WTC11 (cell line): ENCODE measurements at regions not wholly inside any gene's neighbourhood (a gene's known extent, or its start where the extent isn't known, plus 50 kb on each side); places are given as distances from the start of the nearest gene placed in this dataset.

ENCODE experiments used
- ATAC-seq: fragments of 200-7000 bp; cut with Tn5 transposase; 2 replicates; pipeline ENCODE4 v1.10.0; 2021; ENCODE audit warnings: mild to moderate bottlenecking, moderate library complexity
- CTCF ChIA-PET: fragments of 300-600 bp; sonication (Branson Sonifier 250); formaldehyde crosslinking; loops from one replicate; lab custom pipeline; 2021; ENCODE audit warnings: antibody characterized with exemption; lab: Charles Lee
- POLR2A ChIA-PET: fragments of 350-600 bp; sonication (Branson Sonifier 250); formaldehyde crosslinking; loops from one replicate; lab custom pipeline; 2021; ENCODE audit warnings: antibody characterized with exemption; lab: Charles Lee
- DNase-seq: peaks from one replicate; pipeline ENCODE4 v3.0.0; 2021; ENCODE audit warnings: low spot score
- H3K27ac Mint-ChIP-seq: 2 replicates; pipeline ENCODE4 v1.8.0; 2021; ENCODE audit warnings: mixed read lengths
- H3K27me3 Mint-ChIP-seq: 2 replicates; pipeline ENCODE4 v1.8.0; 2021; ENCODE audit warnings: low read depth, mild to moderate bottlenecking, moderate library complexity, mixed read lengths
- H3K36me3 Mint-ChIP-seq: 2 replicates; pipeline ENCODE4 v1.8.0; 2021; ENCODE audit warnings: mixed read lengths
- H3K4me1 Mint-ChIP-seq: 2 replicates; pipeline ENCODE4 v1.8.0; 2022; ENCODE audit warnings: mixed read lengths
- H3K4me3 Mint-ChIP-seq: 2 replicates; pipeline ENCODE4 v1.8.0; 2021; ENCODE audit warnings: mild to moderate bottlenecking, moderate library complexity, mixed read lengths
- H3K9me3 Mint-ChIP-seq: 2 replicates; pipeline ENCODE4 v1.8.0; 2021; ENCODE audit warnings: mixed read lengths
- CBFB ChIP-seq: sonication (generic); formaldehyde crosslinking; IDR thresholded peaks from 2 replicates; pipeline ENCODE4 v1.8.1; 2022; ENCODE audit warnings: mild to moderate bottlenecking, low read depth, missing genetic modification reagents
- CTCF ChIP-seq: fragments of 200-600 bp; IDR thresholded peaks from 2 replicates; pipeline ENCODE4 v1.8.0; 2022; ENCODE audit warnings: antibody characterized with exemption
- IRF2 ChIP-seq: sonication (generic); formaldehyde crosslinking; IDR thresholded peaks from 2 replicates; pipeline ENCODE4 v1.8.0; 2022; ENCODE audit warnings: low read depth, missing genetic modification reagents, borderline replicate concordance
- KAT7 ChIP-seq: sonication (generic); formaldehyde crosslinking; IDR thresholded peaks from 2 replicates; pipeline ENCODE4 v1.8.1; 2023; ENCODE audit warnings: missing genetic modification reagents, mild to moderate bottlenecking, borderline replicate concordance
- PRDM15 ChIP-seq: sonication (generic); formaldehyde crosslinking; IDR thresholded peaks from 2 replicates; pipeline ENCODE4 v1.8.0; 2022; ENCODE audit warnings: missing genetic modification reagents
- RORB ChIP-seq: fragments of 250-450 bp; sonication (Bioruptor Pico); IDR thresholded peaks from 2 replicates; pipeline ENCODE4 v1.9.0; 2021; ENCODE audit warnings: mild to moderate bottlenecking
- USF1 ChIP-seq: sonication (generic); formaldehyde crosslinking; IDR thresholded peaks from 2 replicates; pipeline ENCODE4 v1.8.0; 2022; ENCODE audit warnings: mild to moderate bottlenecking, missing genetic modification reagents
- ZNF232 ChIP-seq: sonication (generic); formaldehyde crosslinking; IDR thresholded peaks from 2 replicates; pipeline ENCODE4 v1.8.0; 2022; ENCODE audit warnings: mild to moderate bottlenecking, missing genetic modification reagents
- ZNF317 ChIP-seq: sonication (generic); formaldehyde crosslinking; IDR thresholded peaks from 2 replicates; pipeline ENCODE4 v1.8.1; 2023; ENCODE audit warnings: low read depth, mild to moderate bottlenecking, moderate library complexity, missing genetic modification reagents, borderline replicate concordance
- ZSCAN18 ChIP-seq: fragments of 250-450 bp; sonication (Bioruptor Pico); IDR thresholded peaks from 2 replicates; pipeline ENCODE4 v2.1.2; 2022; ENCODE audit warnings: mild to moderate bottlenecking, moderate library complexity
- TF ChIP-seq, protein P1 (sequence below): fragments of 250-450 bp; sonication (Bioruptor Pico); conservative IDR thresholded peaks from 2 replicates; pipeline ENCODE4 v1.9.0; 2021; ENCODE audit warnings: mild to moderate bottlenecking
- TF ChIP-seq, protein P2 (sequence below): sonication (generic); formaldehyde crosslinking; conservative IDR thresholded peaks from 2 replicates; pipeline ENCODE4 v1.8.1; 2022; ENCODE audit warnings: mild to moderate bottlenecking, missing genetic modification reagents
- TF ChIP-seq, protein P3 (sequence below): fragments of 250-450 bp; sonication (Bioruptor Pico); IDR thresholded peaks from 2 replicates; pipeline ENCODE4 v1.9.0; 2021; ENCODE audit warnings: mild to moderate bottlenecking

GRCh38 chr14:22475381-22475780 is 113.6 kb downstream of the DAD1 start (continued):
- TF ChIP-seq USF1 (CRISPR knock-in tag) (no peak), CBFB (CRISPR knock-in tag) (no peak), RORB (CRISPR knock-in tag) (no peak), ZSCAN18 (CRISPR knock-in tag) (no peak), IRF2 (CRISPR knock-in tag) (no peak)

DNA sequence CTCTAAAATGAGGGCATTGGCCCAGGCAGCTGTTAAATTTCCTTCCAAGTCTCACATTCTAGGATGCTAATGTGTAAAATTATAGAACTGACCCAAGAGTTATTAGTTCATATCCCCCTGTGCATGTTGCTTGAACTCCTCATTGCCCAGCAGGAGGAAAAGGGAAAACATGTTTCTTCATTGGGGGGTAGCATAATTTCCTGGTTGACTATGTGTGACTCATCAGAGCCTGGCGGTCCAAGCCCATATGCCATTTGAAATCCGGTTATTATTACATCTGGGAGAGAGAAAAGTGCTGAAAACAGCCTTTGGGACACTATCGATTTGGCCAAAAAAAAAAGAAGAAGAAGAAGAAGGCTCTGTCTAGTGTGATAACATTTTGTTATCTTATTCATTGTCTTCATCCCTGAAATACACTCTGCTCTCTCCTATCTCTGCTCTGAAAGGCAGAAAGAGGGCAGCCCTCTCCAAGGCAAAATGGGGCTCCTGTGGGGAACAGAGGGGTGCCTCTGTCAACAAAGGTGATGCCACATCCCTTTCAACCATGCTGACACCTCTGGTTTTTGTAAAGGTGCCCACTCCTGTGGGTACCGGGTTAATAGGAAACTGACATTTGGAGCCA is 114.2 kb downstream of the DAD1 start:
- H3K27ac Mint-ChIP-seq = no peak overlapping the region
- CTCF ChIA-PET = interaction anchor here (0.6 kb wide), 1 partner anchor 40 kb away, joined by 6 read pairs; no protein-coding TSS in a partner anchor
- no peak for DNase-seq
- TF ChIP-seq, protein P1, sequence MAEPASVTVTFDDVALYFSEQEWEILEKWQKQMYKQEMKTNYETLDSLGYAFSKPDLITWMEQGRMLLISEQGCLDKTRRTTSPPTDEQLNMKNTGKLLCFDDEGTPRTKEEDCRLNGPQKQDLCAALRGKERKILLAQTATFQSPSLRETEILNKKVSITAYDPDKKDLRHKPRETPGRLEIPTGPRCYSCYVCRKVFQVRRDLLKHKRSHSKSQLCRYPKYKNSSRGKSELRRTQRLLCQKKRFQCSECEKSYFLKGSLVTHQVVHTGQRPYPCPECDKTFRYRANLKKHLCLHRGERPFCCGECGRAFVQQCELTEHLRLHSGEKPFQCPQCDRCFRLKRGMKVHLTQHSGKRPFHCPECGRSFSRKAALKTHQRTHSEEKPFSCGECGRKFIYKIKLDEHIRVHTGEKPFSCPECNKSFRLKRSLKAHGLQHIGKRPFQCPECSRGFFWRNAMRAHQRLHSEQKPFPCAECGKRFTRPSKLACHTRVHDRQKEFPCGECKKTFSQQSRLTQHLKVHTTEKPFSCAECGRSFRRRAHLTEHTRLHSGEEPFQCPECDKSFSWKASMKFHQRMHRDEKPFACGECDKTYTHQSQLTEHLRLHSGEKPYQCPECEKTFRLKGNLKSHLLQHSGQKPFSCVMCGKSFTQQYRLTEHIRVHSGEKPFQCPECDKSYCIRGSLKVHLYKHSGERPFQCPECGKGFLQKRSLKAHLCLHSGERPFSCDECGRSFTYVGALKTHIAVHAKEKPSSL = no peak
- TF ChIP-seq, protein P2, sequence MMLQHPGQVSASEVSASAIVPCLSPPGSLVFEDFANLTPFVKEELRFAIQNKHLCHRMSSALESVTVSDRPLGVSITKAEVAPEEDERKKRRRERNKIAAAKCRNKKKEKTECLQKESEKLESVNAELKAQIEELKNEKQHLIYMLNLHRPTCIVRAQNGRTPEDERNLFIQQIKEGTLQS (CRISPR knock-in tag) = no peak
- TF ChIP-seq ZNF317 (no peak), PRDM15 (CRISPR knock-in tag) (no peak), ZNF232 (CRISPR knock-in tag) (no peak), KAT7 (CRISPR knock-in tag) (no peak), CTCF (no peak)
- TF ChIP-seq, protein P3, sequence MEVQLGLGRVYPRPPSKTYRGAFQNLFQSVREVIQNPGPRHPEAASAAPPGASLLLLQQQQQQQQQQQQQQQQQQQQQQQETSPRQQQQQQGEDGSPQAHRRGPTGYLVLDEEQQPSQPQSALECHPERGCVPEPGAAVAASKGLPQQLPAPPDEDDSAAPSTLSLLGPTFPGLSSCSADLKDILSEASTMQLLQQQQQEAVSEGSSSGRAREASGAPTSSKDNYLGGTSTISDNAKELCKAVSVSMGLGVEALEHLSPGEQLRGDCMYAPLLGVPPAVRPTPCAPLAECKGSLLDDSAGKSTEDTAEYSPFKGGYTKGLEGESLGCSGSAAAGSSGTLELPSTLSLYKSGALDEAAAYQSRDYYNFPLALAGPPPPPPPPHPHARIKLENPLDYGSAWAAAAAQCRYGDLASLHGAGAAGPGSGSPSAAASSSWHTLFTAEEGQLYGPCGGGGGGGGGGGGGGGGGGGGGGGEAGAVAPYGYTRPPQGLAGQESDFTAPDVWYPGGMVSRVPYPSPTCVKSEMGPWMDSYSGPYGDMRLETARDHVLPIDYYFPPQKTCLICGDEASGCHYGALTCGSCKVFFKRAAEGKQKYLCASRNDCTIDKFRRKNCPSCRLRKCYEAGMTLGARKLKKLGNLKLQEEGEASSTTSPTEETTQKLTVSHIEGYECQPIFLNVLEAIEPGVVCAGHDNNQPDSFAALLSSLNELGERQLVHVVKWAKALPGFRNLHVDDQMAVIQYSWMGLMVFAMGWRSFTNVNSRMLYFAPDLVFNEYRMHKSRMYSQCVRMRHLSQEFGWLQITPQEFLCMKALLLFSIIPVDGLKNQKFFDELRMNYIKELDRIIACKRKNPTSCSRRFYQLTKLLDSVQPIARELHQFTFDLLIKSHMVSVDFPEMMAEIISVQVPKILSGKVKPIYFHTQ (CRISPR knock-in tag) = no peak
- POLR2A ChIA-PET = no interaction called here
- no peaks in the 10 kb centered on the region for H3K27me3 Mint-ChIP-seq
- peaks cover 40% of the 10 kb centered on the region for H3K4me1 Mint-ChIP-seq
- H3K4me3 Mint-ChIP-seq = no peak overlapping the region
- H3K9me3 Mint-ChIP-seq = no peaks in the 10 kb centered on the region
- ATAC-seq = no peak
- no peaks in the 10 kb centered on the region for H3K36me3 Mint-ChIP-seq
